ENCODE measurements at regions not wholly inside any gene's neighbourhood (a gene's known extent, or its start where the extent isn't known, plus 50 kb on each side); places are given as distances from the start of the nearest gene placed in this dataset.

- CTCF ChIA-PET, result no interaction called here
- DNase-seq, result no peak
- Histone ChIP-seq H3K27me3 (replicated peaks in 2 of 5; ENCODE audit: control insufficient read depth in 4 of 5, insufficient read depth in 5 of 5, low read length in 4 of 5) (no peaks in the 10 kb centered on the region), H3K27ac (ENCODE audit: insufficient read depth in 1 of 2, low read depth in 1 of 2, low read length in 2 of 2, poor library complexity in 1 of 2, severe bottlenecking in 2 of 2) (no peak overlapping the region), H3K36me3 (ENCODE audit: control insufficient read depth in 4 of 4, insufficient read depth in 4 of 4, low read length in 3 of 4) (no peaks in the 10 kb centered on the region), H3K4me1 (ENCODE audit: control extremely low read depth in 1 of 4, control insufficient read depth in 4 of 4, insufficient read depth in 4 of 4, low read length in 3 of 4) (no peaks in the 10 kb centered on the region), H3K9me3 (ENCODE audit: control extremely low read depth in 1 of 5, control insufficient read depth in 4 of 5, insufficient read depth in 2 of 5, low read depth in 1 of 5, low read length in 4 of 5) (peaks cover 0 to 4% (median 0%) of the 10 kb centered on the region in 5 experiments), H3K4me3 (ENCODE audit: control insufficient read depth in 1 of 7, extremely low read depth in 1 of 7, insufficient read depth in 4 of 7, low read depth in 2 of 7, low read length in 6 of 7) (no peak overlapping the region)
- 100% methylated on average over 1 of the region's 3 CpGs for WGBS (ENCODE audit: insufficient coverage)
- POLR2A ChIA-PET, result no interaction called here
Observed at GRCh38 chr16:50497592-50497991, 50.6 kb upstream of the NKD1 start.

DNA sequence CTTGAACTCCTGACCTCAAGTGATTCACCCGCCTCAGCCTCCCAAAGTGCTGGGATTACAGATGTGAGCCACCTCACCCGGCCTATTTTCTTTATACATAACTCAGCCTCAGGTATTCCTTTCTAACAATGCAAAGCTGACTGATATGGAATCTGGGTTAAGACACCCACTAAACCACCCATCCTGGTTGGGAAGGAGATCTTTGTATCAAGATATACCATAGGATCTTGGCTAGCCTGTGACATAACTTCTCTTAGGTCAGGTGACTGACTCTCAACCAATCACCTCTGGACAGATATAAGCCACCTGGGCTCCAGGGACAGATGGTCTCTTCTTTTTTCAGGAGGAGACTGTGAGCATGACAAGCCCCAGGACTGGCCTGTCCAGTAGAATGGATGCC, 51.2 kb upstream of the NKD1 start:
- Histone ChIP-seq H3K4me1 (ENCODE audit: control extremely low read depth in 1 of 4, control insufficient read depth in 4 of 4, insufficient read depth in 4 of 4, low read length in 3 of 4) (no peaks in the 10 kb centered on the region), H3K9me3 (ENCODE audit: control extremely low read depth in 1 of 5, control insufficient read depth in 4 of 5, insufficient read depth in 2 of 5, low read depth in 1 of 5, low read length in 4 of 5) (peaks cover 0 to 4% (median 0%) of the 10 kb centered on the region in 5 experiments), H3K27ac (ENCODE audit: insufficient read depth in 1 of 2, low read depth in 1 of 2, low read length in 2 of 2, poor library complexity in 1 of 2, severe bottlenecking in 2 of 2) (no peak overlapping the region), H3K4me3 (ENCODE audit: control insufficient read depth in 1 of 7, extremely low read depth in 1 of 7, insufficient read depth in 4 of 7, low read depth in 2 of 7, low read length in 6 of 7) (no peak overlapping the region), H3K27me3 (replicated peaks in 2 of 5; ENCODE audit: control insufficient read depth in 4 of 5, insufficient read depth in 5 of 5, low read length in 4 of 5) (no peaks in the 10 kb centered on the region), H3K36me3 (ENCODE audit: control insufficient read depth in 4 of 4, insufficient read depth in 4 of 4, low read length in 3 of 4) (no peaks in the 10 kb centered on the region)
- no CpG with 5 or more reads among the region's 2 CpGs for WGBS (ENCODE audit: insufficient coverage)
- ChIA-PET POLR2A (no interaction called here), CTCF (no interaction called here)
- no peak for DNase-seq

- no peak overlapping the region for H3K4me3 ChIP-seq (ENCODE audit: control insufficient read depth in 1 of 7, extremely low read depth in 1 of 7, insufficient read depth in 4 of 7, low read depth in 2 of 7, low read length in 6 of 7)
- no peak overlapping the region for H3K27ac ChIP-seq (ENCODE audit: insufficient read depth in 1 of 2, low read depth in 1 of 2, low read length in 2 of 2, poor library complexity in 1 of 2, severe bottlenecking in 2 of 2)
- H3K36me3 ChIP-seq (ENCODE audit: control insufficient read depth in 4 of 4, insufficient read depth in 4 of 4, low read length in 3 of 4), result no peaks in the 10 kb centered on the region
- no peaks in the 10 kb centered on the region for H3K27me3 ChIP-seq (replicated peaks in 2 of 5; ENCODE audit: control insufficient read depth in 4 of 5, insufficient read depth in 5 of 5, low read length in 4 of 5)
- H3K9me3 ChIP-seq (ENCODE audit: control extremely low read depth in 1 of 5, control insufficient read depth in 4 of 5, insufficient read depth in 2 of 5, low read depth in 1 of 5, low read length in 4 of 5), result peaks cover 0 to 4% (median 0%) of the 10 kb centered on the region in 5 experiments
- DNase-seq, result no peak
- CTCF ChIA-PET, result no interaction called here
- POLR2A ChIA-PET, result interaction anchor here (0.6 kb wide), 1 partner anchor 970 kb away, joined by 3 read pairs; no protein-coding TSS in a partner anchor
- no peaks in the 10 kb centered on the region for H3K4me1 ChIP-seq (ENCODE audit: control extremely low read depth in 1 of 4, control insufficient read depth in 4 of 4, insufficient read depth in 4 of 4, low read length in 3 of 4)
- 97% methylated on average over 7 of the region's 7 CpGs for WGBS (ENCODE audit: insufficient coverage)
Observed at GRCh38 chr16:50495673-50496072, 52.5 kb upstream of the NKD1 start.

DNA sequence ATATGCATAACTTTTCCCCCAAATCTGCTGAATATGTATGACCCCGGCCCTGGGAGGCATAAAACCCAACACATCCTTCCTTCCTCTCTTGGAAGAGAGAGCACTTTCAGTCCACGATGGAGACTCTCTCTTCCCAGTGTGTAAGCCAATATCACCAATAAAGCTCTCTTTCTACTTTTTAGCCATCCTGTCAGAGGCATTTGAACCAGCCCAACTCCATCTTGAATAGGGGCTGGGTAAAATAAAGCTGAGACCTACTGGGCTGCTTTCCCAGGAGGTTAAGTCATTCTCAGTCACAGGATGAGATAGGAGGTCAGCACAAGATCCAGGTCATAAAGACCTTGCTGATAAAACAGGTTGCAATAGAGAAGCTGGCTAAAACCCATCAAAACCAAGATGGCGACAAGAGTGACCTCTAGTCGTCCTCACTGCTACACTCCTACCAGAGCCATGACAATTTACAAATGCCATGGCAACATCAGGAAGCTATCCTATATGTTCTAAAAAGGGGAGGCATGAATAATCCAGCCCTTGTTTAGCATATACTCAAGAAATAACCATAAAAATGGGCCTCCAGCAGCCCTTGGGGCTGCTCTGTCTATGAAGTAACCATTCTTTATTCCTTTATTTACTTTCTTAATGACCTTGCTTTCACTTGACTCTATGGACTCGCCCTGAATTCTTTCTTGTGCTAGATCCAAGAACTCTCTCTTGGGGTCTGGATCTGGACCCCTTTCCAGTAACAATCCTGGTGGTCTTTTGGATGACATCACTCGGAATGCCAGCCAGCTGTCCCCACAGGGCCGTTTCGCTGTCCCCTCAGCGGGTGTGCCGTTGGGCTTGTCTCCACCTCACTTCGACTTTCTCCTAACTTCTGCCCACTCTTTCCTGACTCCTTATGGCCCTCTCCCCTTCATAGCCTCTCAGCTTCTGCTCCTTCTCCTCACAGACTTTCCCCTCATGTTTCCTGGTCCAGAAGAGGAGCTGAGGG, 53.4 kb upstream of the NKD1 start:
- DNase-seq, result no peak
- ChIA-PET POLR2A (interaction anchor here (0.6 kb wide), 1 partner anchor 969 kb away, joined by 3 read pairs; no protein-coding TSS in a partner anchor), CTCF (no interaction called here)
- 99% methylated on average over 9 of the region's 11 CpGs for WGBS (ENCODE audit: insufficient coverage)
- Histone ChIP-seq H3K36me3 (ENCODE audit: control insufficient read depth in 4 of 4, insufficient read depth in 4 of 4, low read length in 3 of 4) (no peaks in the 10 kb centered on the region), H3K27me3 (replicated peaks in 2 of 5; ENCODE audit: control insufficient read depth in 4 of 5, insufficient read depth in 5 of 5, low read length in 4 of 5) (no peaks in the 10 kb centered on the region), H3K27ac (ENCODE audit: insufficient read depth in 1 of 2, low read depth in 1 of 2, low read length in 2 of 2, poor library complexity in 1 of 2, severe bottlenecking in 2 of 2) (no peak overlapping the region), H3K4me3 (ENCODE audit: control insufficient read depth in 1 of 7, extremely low read depth in 1 of 7, insufficient read depth in 4 of 7, low read depth in 2 of 7, low read length in 6 of 7) (no peak overlapping the region), H3K9me3 (ENCODE audit: control extremely low read depth in 1 of 5, control insufficient read depth in 4 of 5, insufficient read depth in 2 of 5, low read depth in 1 of 5, low read length in 4 of 5) (peaks cover 0 to 4% (median 0%) of the 10 kb centered on the region in 5 experiments), H3K4me1 (ENCODE audit: control extremely low read depth in 1 of 4, control insufficient read depth in 4 of 4, insufficient read depth in 4 of 4, low read length in 3 of 4) (no peaks in the 10 kb centered on the region)

GRCh38 chr16:50491516-50491915, 56.7 kb upstream of the NKD1 start:
- POLR2A ChIA-PET, result no interaction called here
- WGBS (ENCODE audit: insufficient coverage), result 95% methylated on average over 4 of the region's 8 CpGs
- CTCF ChIA-PET, result no interaction called here

DNA sequence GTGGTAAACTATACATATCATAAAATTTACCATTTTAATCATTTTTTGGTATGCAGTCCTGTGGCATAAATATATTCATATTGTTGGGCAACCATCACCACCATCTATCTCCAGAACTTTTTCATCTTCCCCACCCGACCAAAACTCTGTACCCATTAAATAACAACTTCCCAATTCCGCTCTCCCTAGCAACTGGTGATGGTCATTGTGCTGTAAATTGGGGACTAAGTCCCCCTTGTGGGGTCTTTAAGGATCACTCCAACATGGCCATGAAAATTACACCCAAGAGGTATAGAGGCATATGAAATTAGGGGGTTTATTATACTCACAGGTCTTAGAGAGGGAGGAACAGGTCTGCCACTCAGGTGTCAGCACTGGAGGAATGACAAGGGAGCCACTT, 57.4 kb upstream of the NKD1 start:
- CTCF ChIA-PET, result no interaction called here
- no peak for DNase-seq

More at GRCh38 chr16:50491516-50491915, 56.7 kb upstream of the NKD1 start:
- Histone ChIP-seq H3K27ac (ENCODE audit: insufficient read depth in 1 of 2, low read depth in 1 of 2, low read length in 2 of 2, poor library complexity in 1 of 2, severe bottlenecking in 2 of 2) (no peak overlapping the region), H3K9me3 (ENCODE audit: control extremely low read depth in 1 of 5, control insufficient read depth in 4 of 5, insufficient read depth in 2 of 5, low read depth in 1 of 5, low read length in 4 of 5) (peaks cover 0 to 4% (median 0%) of the 10 kb centered on the region in 5 experiments), H3K36me3 (ENCODE audit: control insufficient read depth in 4 of 4, insufficient read depth in 4 of 4, low read length in 3 of 4) (no peaks in the 10 kb centered on the region), H3K27me3 (replicated peaks in 2 of 5; ENCODE audit: control insufficient read depth in 4 of 5, insufficient read depth in 5 of 5, low read length in 4 of 5) (peaks cover 0 to 2% (median 0%) of the 10 kb centered on the region in 5 experiments), H3K4me3 (ENCODE audit: control insufficient read depth in 1 of 7, extremely low read depth in 1 of 7, insufficient read depth in 4 of 7, low read depth in 2 of 7, low read length in 6 of 7) (no peak overlapping the region), H3K4me1 (ENCODE audit: control extremely low read depth in 1 of 4, control insufficient read depth in 4 of 4, insufficient read depth in 4 of 4, low read length in 3 of 4) (no peaks in the 10 kb centered on the region)
- DNase-seq, result no peak

GRCh38 chr16:50489182-50489581, 59.0 kb upstream of the NKD1 start:
- WGBS (ENCODE audit: insufficient coverage), result 94% methylated on average over 2 of the region's 3 CpGs
- DNase-seq, result no peak
- Histone ChIP-seq H3K27ac (ENCODE audit: insufficient read depth in 1 of 2, low read depth in 1 of 2, low read length in 2 of 2, poor library complexity in 1 of 2, severe bottlenecking in 2 of 2) (no peak overlapping the region), H3K27me3 (replicated peaks in 2 of 5; ENCODE audit: control insufficient read depth in 4 of 5, insufficient read depth in 5 of 5, low read length in 4 of 5) (peaks cover 0 to 6% (median 0%) of the 10 kb centered on the region in 5 experiments), H3K9me3 (ENCODE audit: control extremely low read depth in 1 of 5, control insufficient read depth in 4 of 5, insufficient read depth in 2 of 5, low read depth in 1 of 5, low read length in 4 of 5) (peaks cover 0 to 10% (median 5%) of the 10 kb centered on the region in 5 experiments), H3K4me3 (ENCODE audit: control insufficient read depth in 1 of 7, extremely low read depth in 1 of 7, insufficient read depth in 4 of 7, low read depth in 2 of 7, low read length in 6 of 7) (no peak overlapping the region), H3K4me1 (ENCODE audit: control extremely low read depth in 1 of 4, control insufficient read depth in 4 of 4, insufficient read depth in 4 of 4, low read length in 3 of 4) (no peaks in the 10 kb centered on the region), H3K36me3 (ENCODE audit: control insufficient read depth in 4 of 4, insufficient read depth in 4 of 4, low read length in 3 of 4) (no peaks in the 10 kb centered on the region)
- CTCF ChIA-PET, result no interaction called here
- POLR2A ChIA-PET, result no interaction called here

More for the DNA sequence above, 57.4 kb upstream of the NKD1 start:
- POLR2A ChIA-PET, result no interaction called here
- WGBS (ENCODE audit: insufficient coverage), result no CpG with 5 or more reads among the region's 2 CpGs
- H3K27ac ChIP-seq (ENCODE audit: insufficient read depth in 1 of 2, low read depth in 1 of 2, low read length in 2 of 2, poor library complexity in 1 of 2, severe bottlenecking in 2 of 2), result no peak overlapping the region
- peaks cover 0 to 4% (median 0%) of the 10 kb centered on the region in 5 experiments for H3K9me3 ChIP-seq (ENCODE audit: control extremely low read depth in 1 of 5, control insufficient read depth in 4 of 5, insufficient read depth in 2 of 5, low read depth in 1 of 5, low read length in 4 of 5)
- H3K4me1 ChIP-seq (ENCODE audit: control extremely low read depth in 1 of 4, control insufficient read depth in 4 of 4, insufficient read depth in 4 of 4, low read length in 3 of 4), result no peaks in the 10 kb centered on the region
- no peaks in the 10 kb centered on the region for H3K36me3 ChIP-seq (ENCODE audit: control insufficient read depth in 4 of 4, insufficient read depth in 4 of 4, low read length in 3 of 4)
- H3K4me3 ChIP-seq (ENCODE audit: control insufficient read depth in 1 of 7, extremely low read depth in 1 of 7, insufficient read depth in 4 of 7, low read depth in 2 of 7, low read length in 6 of 7), result no peak overlapping the region
- peaks cover 0 to 2% (median 0%) of the 10 kb centered on the region in 5 experiments for H3K27me3 ChIP-seq (replicated peaks in 2 of 5; ENCODE audit: control insufficient read depth in 4 of 5, insufficient read depth in 5 of 5, low read length in 4 of 5)

Measured in common myeloid progenitor, CD34-positive (primary cell).